ENCODE measurements at regions not wholly inside any gene's neighbourhood (a gene's known extent, or its start where the extent isn't known, plus 50 kb on each side); places are given as distances from the start of the nearest gene placed in this dataset.
"Not testable (repeated sequence)": the region's sequence is repeated elsewhere in the genome, so short reads cannot be mapped to it uniquely, and the experiment has no call there.

- no peak for DNase-seq (ENCODE audit: low read depth in 2 of 2)
These were observed 151.2 kb upstream of the KIF2A start for GRCh38 chr5:62154758-62155157.

- no peak for DNase-seq (ENCODE audit: low read depth in 2 of 2)
These were observed 150.0 kb upstream of the KIF2A start for GRCh38 chr5:62155988-62156387.

GRCh38 chr5:62167561-62168057, 138.4 kb upstream of the KIF2A start:
- DNase-seq (ENCODE audit: low read depth in 2 of 2): no peak

GRCh38 chr5:62168506-62169281, 137.3 kb upstream of the KIF2A start:
- no peak for DNase-seq (ENCODE audit: low read depth in 2 of 2)

- no peak for DNase-seq (ENCODE audit: low read depth in 2 of 2)
These were observed 127.7 kb upstream of the KIF2A start for GRCh38 chr5:62178258-62178657.

GRCh38 chr5:62182802-62183201, 123.2 kb upstream of the KIF2A start:
- no peak for DNase-seq (ENCODE audit: low read depth in 2 of 2)

DNA sequence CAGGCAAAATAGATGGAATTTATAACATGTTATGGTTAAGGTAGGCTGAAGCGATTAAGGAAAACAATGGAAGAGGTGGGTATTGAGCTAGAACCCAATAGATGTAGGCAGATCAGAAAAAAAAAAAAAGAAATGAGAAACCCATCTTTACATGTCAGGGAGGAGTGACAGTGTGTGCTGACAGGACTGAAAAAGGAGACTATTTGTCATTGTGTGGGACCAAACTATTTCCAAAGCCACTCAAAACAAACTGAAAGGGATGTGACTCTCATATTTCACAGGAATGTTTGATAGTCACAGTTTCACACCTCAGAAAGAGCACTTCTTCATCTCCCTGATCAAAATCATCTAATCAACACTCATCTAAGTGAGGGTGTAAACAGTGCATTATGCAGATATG, 122.3 kb upstream of the KIF2A start:
- no peak for DNase-seq (ENCODE audit: low read depth in 2 of 2)

- no peak for DNase-seq (ENCODE audit: low read depth in 2 of 2)
These were observed 121.6 kb upstream of the KIF2A start for GRCh38 chr5:62184444-62184843.

DNA sequence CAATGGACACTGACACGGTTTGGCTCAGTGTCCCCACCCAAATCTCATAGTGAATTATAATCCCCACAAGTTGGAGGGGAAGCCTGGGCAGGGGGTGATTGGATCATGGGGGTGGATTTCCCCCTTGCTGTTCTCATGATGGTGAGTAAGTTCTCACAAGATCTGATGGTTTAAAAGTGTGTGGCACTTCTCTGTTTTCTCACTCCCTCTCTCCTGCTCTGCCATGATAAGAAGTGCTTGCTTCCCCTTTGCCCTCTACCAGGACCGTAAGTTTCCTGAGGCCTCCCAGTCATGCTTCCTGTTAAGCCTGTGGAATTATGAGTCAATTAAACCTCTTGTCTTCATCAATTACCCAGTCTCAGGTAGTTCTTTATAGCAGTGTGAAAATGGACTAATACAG, 115.8 kb upstream of the KIF2A start:
- no peak for DNase-seq (ENCODE audit: low read depth in 2 of 2)

DNA sequence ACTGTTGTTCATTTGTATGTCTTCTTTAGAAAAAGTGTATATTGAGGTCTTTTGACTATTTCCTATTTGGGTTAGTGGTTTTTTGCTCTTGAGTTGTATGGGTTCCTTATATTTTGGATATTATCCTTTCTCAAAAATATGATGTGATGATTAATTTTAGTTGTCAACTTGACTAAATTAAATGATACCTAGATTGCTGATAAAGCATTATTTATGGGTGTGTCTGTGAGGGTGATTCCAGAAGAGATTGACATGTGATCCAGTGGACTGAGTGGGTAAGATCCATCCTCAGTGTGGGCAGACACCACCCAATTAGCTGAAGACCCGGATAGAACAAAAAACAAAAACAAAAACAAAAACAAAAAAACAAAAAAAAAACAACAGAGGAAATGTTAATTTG, 115.1 kb upstream of the KIF2A start:
- no peak for DNase-seq (ENCODE audit: low read depth in 2 of 2)

- DNase-seq (ENCODE audit: low read depth in 2 of 2): no peak
These were observed 113.0 kb upstream of the KIF2A start for GRCh38 chr5:62192958-62193357.

GRCh38 chr5:62196532-62196931, 109.5 kb upstream of the KIF2A start:
- DNase-seq (ENCODE audit: low read depth in 2 of 2): not testable (repeated sequence)

GRCh38 chr5:62197697-62198096, 108.3 kb upstream of the KIF2A start:
- DNase-seq (ENCODE audit: low read depth in 2 of 2): no peak

DNA sequence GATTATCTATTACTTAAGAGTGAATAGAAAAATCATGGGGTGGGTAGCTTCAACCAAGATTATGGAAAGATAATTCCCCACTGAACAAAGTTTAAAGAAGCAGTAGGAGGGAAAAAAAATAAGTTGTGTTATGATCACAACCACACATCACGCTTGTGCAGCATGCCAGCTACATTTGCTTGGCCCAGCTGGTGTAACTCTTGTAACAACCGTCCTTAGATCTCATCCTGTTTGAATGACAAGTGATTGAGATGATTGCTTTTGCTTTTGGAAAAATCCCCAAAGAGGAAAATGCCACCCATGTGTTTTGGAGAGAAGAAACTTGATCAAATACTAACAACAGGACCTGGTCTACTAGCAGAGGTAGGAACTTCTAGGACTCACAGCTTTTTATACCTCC, 107.6 kb upstream of the KIF2A start:
- DNase-seq (ENCODE audit: low read depth in 2 of 2): no peak

GRCh38 chr5:62199792-62200716, 106.0 kb upstream of the KIF2A start:
- DNase-seq (ENCODE audit: low read depth in 2 of 2): no peak

DNA sequence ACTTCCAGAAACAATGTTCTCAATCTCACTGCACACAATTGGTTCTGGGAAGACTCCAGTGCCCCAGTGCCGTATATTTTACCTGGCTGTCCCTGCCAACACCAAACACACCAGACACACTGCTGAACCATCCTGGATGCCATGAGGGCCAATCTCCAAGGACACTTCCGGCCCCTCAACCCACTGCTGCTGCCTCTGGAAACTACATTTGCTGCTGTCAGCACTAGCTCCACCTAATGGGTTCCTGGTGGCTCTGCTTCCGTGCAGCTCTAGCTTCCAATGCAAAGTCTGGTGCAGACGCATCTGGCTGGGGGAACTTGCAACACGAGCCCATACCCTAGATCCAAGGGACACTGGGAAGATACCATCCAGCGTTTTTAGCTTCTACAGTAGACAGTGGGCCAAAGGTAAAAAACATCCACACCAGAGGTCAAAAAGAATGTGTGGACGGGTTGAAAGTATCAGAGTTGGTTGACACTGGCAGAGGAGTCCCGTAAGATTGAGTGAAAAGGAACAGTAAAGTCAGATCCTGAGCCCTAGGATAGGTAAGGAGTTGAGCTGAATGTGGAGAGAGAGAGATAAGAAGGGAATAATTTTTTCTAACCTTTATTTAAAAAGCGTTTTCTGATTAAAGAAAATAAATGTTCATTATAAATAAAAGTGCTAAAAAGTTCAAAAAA, 99.7 kb upstream of the KIF2A start:
- no peak for DNase-seq (ENCODE audit: low read depth in 2 of 2)

DNA sequence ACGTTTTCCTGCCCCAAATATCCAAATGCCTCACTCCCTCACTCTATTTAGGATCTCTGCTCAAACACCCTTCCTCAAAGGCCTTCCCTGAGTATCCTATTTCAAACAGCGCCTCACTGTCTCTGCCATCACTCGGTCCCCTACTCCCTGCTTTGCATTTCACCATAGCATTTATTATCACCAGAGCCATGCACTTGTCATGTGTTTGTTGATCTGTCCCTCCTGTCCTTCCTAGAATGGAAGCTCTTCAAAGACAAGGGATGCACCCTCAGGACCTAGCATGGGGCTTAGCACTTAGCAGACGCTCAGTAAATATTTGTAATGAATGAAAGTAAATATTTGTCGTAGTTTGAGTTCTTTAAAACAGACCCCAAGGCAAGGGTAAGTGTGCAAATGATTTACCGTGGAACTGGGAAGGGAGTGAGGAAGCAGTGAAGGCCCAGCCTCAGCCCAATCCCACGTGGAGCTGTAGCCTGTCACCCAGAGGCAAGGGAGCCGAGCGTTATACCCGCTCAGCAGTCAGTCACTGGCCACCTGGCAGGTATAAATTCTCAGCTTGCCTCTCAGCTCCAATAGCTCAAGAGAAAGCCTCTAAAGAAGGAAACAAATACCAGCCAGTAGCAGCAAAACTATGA, 97.7 kb upstream of the KIF2A start:
- no peak for DNase-seq (ENCODE audit: low read depth in 2 of 2)

GRCh38 chr5:62211405-62211804, 94.6 kb upstream of the KIF2A start:
- DNase-seq (ENCODE audit: low read depth in 2 of 2): no peak

DNA sequence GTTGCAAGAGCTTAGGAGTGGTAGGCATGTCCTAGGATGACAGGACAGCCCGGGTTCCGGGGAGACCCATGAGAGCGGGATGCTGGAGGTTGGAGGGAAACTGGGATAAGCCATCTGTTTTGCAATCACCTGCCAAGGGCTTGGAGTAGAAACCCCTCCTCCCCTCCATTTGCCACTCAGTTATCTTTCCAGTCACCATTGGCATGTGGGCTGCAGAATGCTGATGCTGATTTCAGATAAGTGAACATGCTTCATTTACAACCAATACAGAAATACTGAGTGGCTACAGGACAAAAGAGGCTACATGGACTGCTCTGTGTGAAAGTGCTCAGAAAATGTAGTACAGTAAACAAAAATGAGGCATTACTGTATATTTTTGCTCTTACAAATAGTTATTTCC, 93.4 kb upstream of the KIF2A start:
- no peak for DNase-seq (ENCODE audit: low read depth in 2 of 2)

- DNase-seq (ENCODE audit: low read depth in 2 of 2): no peak
These were observed 91.3 kb upstream of the KIF2A start for GRCh38 chr5:62214701-62215100.

DNA sequence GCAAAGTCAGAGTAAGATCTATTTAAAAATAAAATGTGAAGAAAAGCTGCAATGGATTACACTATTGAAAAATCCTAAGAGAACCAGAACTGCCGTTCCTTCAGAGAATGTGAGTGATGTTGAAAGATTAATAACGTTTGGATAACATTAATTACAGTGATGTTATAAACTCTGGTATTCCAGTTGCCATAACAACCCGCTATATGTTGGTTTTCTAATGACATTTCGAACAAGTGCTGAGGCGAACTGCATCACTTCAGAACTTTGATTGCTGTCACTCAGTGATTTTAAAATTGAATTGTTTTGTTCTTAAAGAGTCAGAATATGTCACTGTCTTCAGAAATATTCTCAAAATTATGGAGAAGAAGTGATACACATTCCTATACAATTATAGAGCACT, 89.4 kb upstream of the KIF2A start:
- DNase-seq (ENCODE audit: low read depth in 2 of 2): not testable (repeated sequence)

- not testable (repeated sequence) for DNase-seq (ENCODE audit: low read depth in 2 of 2)
These were observed 88.9 kb upstream of the KIF2A start for GRCh38 chr5:62217095-62217494.
